Colonic mucosa (tissue), 4 donors: ENCODE measurements at regions not wholly inside any gene's neighbourhood (a gene's known extent, or its start where the extent isn't known, plus 50 kb on each side); places are given as distances from the start of the nearest gene placed in this dataset.
"Not testable (repeated sequence)": the region's sequence is repeated elsewhere in the genome, so short reads cannot be mapped to it uniquely, and the experiment has no call there.

Source experiments
- DNase-seq: peaks from one replicate; pipeline ENCODE4 v3.0.0-alpha.2; 2020
- H3K27ac ChIP-seq: fragments of 200-600 bp; one replicate; pipeline ENCODE4 v1.8.0; 2021
- H3K27me3 ChIP-seq: fragments of 200-600 bp; one replicate; pipeline ENCODE4 v1.8.0; 2021
- H3K36me3 ChIP-seq: fragments of 200-600 bp; one replicate; pipeline ENCODE4 v1.8.0; 2021
- H3K4me1 ChIP-seq: fragments of 200-600 bp; one replicate; pipeline ENCODE4 v1.8.0; 2021; ENCODE audit warnings: mild to moderate bottlenecking
- H3K4me3 ChIP-seq: fragments of 200-600 bp; one replicate; pipeline ENCODE4 v1.8.0; 2021
- H3K9ac ChIP-seq, 2 donors: one replicate each; pipeline ENCODE4 v1.7.0; 2013; ENCODE audit warnings: control low read depth in 2 of 2, low read depth in 2 of 2, low read length in 2 of 2
- H3K9me3 ChIP-seq: fragments of 200-600 bp; one replicate; pipeline ENCODE4 v1.8.0; 2021
- CTCF ChIP-seq: fragments of 200-600 bp; IDR thresholded peaks from one replicate; pipeline ENCODE4 v1.8.0; 2022; ENCODE audit warnings: antibody characterized with exemption, mild to moderate bottlenecking
- intact Hi-C: fragments of 100-400 bp; cut with DNase I; formaldehyde crosslinking; loops from one replicate; pipeline ENCODE4 v1.14.1; 2022
- donor health status: healthy.
- donor health status: DM: no; HTN: no; CAD: no.
- donor health status: DM: no; HTN: no; CAD: no.

- no peak overlapping the region for H3K4me3 ChIP-seq
- H3K27ac ChIP-seq, result no peak overlapping the region
- no peaks in the 10 kb centered on the region for H3K36me3 ChIP-seq
- no peaks in the 10 kb centered on the region for H3K27me3 ChIP-seq
- no peak for TF ChIP-seq CTCF
- H3K9ac ChIP-seq, result no peak overlapping the region
- no peak for DNase-seq
- intact Hi-C loops, result no loop called here
- no peaks in the 10 kb centered on the region for H3K4me1 ChIP-seq
- H3K9me3 ChIP-seq, result no peaks in the 10 kb centered on the region
These were observed 273.6 kb downstream of the FBXO8 start for GRCh38 chr4:174009686-174010451.

- intact Hi-C loops, result no loop called here
- Histone ChIP-seq H3K4me1 (no peaks in the 10 kb centered on the region), H3K27ac (no peak overlapping the region), H3K36me3 (no peaks in the 10 kb centered on the region), H3K27me3 (no peaks in the 10 kb centered on the region), H3K4me3 (no peak overlapping the region), H3K9ac (no peak overlapping the region), H3K9me3 (no peaks in the 10 kb centered on the region)
- TF ChIP-seq CTCF, result no peak
- no peak for DNase-seq
These were observed 278.0 kb downstream of the FBXO8 start for GRCh38 chr4:174005422-174005821.

- intact Hi-C loops, result loop anchor here (10.0 kb wide), 1 partner anchor 494 kb away; no protein-coding TSS in a partner anchor
- TF ChIP-seq CTCF, result no peak
- no peak for DNase-seq
- H3K36me3 ChIP-seq, result no peaks in the 10 kb centered on the region
- H3K27me3 ChIP-seq, result no peaks in the 10 kb centered on the region
- no peak overlapping the region for H3K27ac ChIP-seq
- no peak overlapping the region for H3K4me3 ChIP-seq
- H3K9me3 ChIP-seq, result no peaks in the 10 kb centered on the region
- no peaks in the 10 kb centered on the region for H3K4me1 ChIP-seq
- no peak overlapping the region for H3K9ac ChIP-seq
These were observed 284.9 kb downstream of the FBXO8 start for GRCh38 chr4:173998471-173999144.

GRCh38 chr4:173995779-173996178 lies 287.7 kb downstream of the FBXO8 start:
- not testable (repeated sequence) for H3K4me1 ChIP-seq, H3K4me3 ChIP-seq

GRCh38 chr4:173991814-173992213 lies 291.7 kb downstream of the FBXO8 start:
- DNase-seq, result no peak
- H3K4me1 ChIP-seq, result no peaks in the 10 kb centered on the region
- H3K4me3 ChIP-seq, result no peak overlapping the region
- no peaks in the 10 kb centered on the region for H3K9me3 ChIP-seq
- no peak overlapping the region for H3K27ac ChIP-seq
- H3K9ac ChIP-seq, result no peak overlapping the region
- TF ChIP-seq CTCF, result no peak
- H3K27me3 ChIP-seq, result no peaks in the 10 kb centered on the region
- intact Hi-C loops, result loop anchor here (10.0 kb wide), 1 partner anchor 487 kb away; no protein-coding TSS in a partner anchor
- no peaks in the 10 kb centered on the region for H3K36me3 ChIP-seq

More at GRCh38 chr4:173995779-173996178, 287.7 kb downstream of the FBXO8 start:
- intact Hi-C loops, result loop anchor here (10.0 kb wide), 1 partner anchor 491 kb away; no protein-coding TSS in a partner anchor
- not testable (repeated sequence) for H3K27me3 ChIP-seq, H3K9ac ChIP-seq, H3K36me3 ChIP-seq, H3K27ac ChIP-seq, H3K9me3 ChIP-seq, DNase-seq

- Histone ChIP-seq H3K4me3 (no peak overlapping the region), H3K4me1 (no peaks in the 10 kb centered on the region), H3K27me3 (no peaks in the 10 kb centered on the region), H3K9me3 (no peaks in the 10 kb centered on the region), H3K27ac (no peak overlapping the region), H3K36me3 (no peaks in the 10 kb centered on the region), H3K9ac (no peak overlapping the region)
- no peak for DNase-seq
- no peak for TF ChIP-seq CTCF
- intact Hi-C loops, result loop anchor here (10.0 kb wide), 1 partner anchor 487 kb away; no protein-coding TSS in a partner anchor
These were observed 292.2 kb downstream of the FBXO8 start for GRCh38 chr4:173991316-173991715.
